HEK293 (cell line): ENCODE measurements at regions not wholly inside any gene's neighbourhood (a gene's known extent, or its start where the extent isn't known, plus 50 kb on each side); places are given as distances from the start of the nearest gene placed in this dataset.

Experiments
- REST ChIP-seq: fragments of 450-650 bp; formaldehyde crosslinking; IDR thresholded peaks from 2 replicates; pipeline ENCODE4 v1.5.1; 2016; ENCODE audit warnings: missing biosample characterization, missing genetic modification characterization
- ZBTB49 ChIP-seq: fragments of 450-650 bp; formaldehyde crosslinking; IDR thresholded peaks from 2 replicates; pipeline ENCODE4 v1.5.1; 2016; ENCODE audit warnings: missing biosample characterization, missing genetic modification characterization, low read depth

DNA sequence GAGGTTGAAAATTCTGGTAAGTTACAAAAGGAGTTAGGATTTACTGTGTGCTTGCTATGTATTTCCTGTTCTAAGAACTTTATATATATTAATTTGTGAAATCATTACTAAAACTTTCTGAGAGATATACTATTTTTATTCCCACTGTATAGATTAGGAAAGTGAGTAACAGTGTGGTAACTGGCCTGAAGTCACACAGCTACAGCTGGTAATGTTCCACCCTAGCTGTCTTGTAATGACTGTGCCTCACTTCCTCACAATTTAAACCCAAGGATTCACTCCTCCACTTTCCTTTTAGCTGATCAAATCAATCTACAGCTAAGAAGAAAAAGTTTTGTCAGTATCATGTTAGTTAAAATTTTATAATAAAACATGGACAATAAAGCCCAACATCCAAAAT is 278.8 kb downstream of the GAS1 start:
- TF ChIP-seq REST (tag by site-specific recombination), result no peak
- TF ChIP-seq ZBTB49 (tag by site-specific recombination), result no peak
